ENCODE measurements at regions not wholly inside any gene's neighbourhood (a gene's known extent, or its start where the extent isn't known, plus 50 kb on each side); places are given as distances from the start of the nearest gene placed in this dataset.

DNA sequence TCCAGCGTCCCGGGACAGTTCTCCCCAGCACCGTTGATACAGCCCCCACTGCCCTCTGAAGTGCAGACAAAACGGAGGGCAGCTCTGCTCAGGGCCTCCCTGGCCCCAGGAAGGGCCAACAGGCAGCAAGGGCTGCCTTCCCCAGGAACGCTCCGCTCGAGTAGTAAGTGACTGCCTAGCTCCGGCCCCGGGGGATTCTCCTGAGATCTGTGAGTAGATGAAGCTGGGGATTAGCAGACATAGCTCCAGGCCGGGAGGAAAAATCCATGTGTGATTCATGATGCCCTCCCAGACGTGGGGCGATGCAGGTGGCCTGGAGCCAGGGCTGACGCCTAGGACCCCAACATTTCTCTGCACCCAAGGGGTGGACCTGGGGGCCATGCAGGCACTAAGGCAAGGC, 85.3 kb downstream of the ENGASE start:
- Histone ChIP-seq H3K4me3 (no peak overlapping the region), H3K27ac (no peak overlapping the region), H3F3A (ENCODE audit: insufficient read depth, low read depth) (no peaks in the 10 kb centered on the region), H3K9me3 (ENCODE audit: insufficient read depth, low read depth) (no peaks in the 10 kb centered on the region), H2AFZ (no peak overlapping the region), H3K27me3 (ENCODE audit: insufficient read depth, low read depth) (peaks cover 94% of the 10 kb centered on the region), H3K9me2 (ENCODE audit: insufficient read depth) (no peaks in the 10 kb centered on the region), H3K4me2 (no peak overlapping the region), H3K4me1 (replicated peaks; ENCODE audit: insufficient read depth) (no peaks in the 10 kb centered on the region), H3K79me2 (ENCODE audit: low read depth) (no peaks in the 10 kb centered on the region), H4K20me1 (ENCODE audit: insufficient read depth) (no peaks in the 10 kb centered on the region), H3K36me3 (ENCODE audit: low read depth) (no peaks in the 10 kb centered on the region)
- ChIA-PET CTCF (no interaction called here), POLR2A (ENCODE audit: unreplicated experiment) (no interaction called here)
- TF ChIP-seq, protein P1, sequence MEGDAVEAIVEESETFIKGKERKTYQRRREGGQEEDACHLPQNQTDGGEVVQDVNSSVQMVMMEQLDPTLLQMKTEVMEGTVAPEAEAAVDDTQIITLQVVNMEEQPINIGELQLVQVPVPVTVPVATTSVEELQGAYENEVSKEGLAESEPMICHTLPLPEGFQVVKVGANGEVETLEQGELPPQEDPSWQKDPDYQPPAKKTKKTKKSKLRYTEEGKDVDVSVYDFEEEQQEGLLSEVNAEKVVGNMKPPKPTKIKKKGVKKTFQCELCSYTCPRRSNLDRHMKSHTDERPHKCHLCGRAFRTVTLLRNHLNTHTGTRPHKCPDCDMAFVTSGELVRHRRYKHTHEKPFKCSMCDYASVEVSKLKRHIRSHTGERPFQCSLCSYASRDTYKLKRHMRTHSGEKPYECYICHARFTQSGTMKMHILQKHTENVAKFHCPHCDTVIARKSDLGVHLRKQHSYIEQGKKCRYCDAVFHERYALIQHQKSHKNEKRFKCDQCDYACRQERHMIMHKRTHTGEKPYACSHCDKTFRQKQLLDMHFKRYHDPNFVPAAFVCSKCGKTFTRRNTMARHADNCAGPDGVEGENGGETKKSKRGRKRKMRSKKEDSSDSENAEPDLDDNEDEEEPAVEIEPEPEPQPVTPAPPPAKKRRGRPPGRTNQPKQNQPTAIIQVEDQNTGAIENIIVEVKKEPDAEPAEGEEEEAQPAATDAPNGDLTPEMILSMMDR (conservative IDR thresholded peaks at IDR 0.05): no peak
- TF ChIP-seq EZH2 (IDR thresholded peaks at IDR 0.05; ENCODE audit: low read depth): no peak
- intact Hi-C loops (cut with micrococcal nuclease; ENCODE audit: unreplicated experiment): no loop called here
- BruUV-seq (replicated peaks): no TSS peak
- DNase-seq: no peak

DNA sequence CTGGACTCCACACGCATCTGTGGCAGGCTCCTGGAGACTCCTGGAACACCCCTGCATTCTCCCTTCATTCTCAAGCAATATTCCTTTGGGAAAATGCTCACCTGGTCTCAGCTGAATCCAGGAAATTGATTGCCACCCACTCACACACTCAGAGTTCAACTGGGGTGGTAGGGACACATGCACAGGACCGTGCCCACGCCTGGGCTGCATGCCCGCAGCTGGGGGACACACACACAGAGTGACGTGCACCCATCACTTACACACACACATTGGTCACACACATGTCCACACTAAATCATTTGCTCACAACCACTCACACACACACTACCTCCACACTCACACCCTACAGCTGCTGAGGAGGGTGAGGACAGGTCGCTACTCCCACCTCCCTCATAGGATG, 84.8 kb downstream of the ENGASE start:
- intact Hi-C loops (cut with micrococcal nuclease; ENCODE audit: unreplicated experiment): no loop called here
- H3K9me2 ChIP-seq (ENCODE audit: insufficient read depth): no peaks in the 10 kb centered on the region

DNA sequence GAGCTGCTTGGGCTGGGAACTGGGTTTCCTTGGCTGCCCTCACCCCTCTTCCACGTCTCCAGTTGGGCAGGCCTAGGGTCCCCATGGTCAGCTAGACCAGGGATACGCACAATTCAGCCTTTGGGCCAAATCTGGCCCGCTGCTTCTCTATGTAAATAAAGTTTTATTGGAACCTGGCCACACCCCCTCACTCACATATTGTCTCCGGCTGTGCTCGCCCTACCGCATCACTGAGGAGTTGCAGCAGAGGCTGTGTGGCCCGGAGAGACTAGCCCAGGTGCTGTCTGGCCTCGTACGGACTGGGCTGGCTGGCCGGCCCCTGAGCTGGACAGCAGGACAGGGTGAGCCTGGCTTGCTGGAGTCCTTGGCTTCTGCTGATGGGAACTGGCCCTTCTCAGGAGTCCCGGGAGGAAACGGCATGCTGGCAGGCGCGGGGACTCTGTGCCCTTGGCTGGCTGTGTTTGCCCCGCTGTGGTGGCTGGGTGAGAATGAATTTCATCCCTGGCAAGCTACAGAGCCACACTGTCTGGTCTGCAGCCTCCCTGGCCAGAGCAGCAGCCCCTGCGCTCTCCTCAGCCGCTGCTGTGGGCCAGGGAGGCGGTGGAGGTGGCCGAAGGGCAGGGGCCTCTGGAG, 82.0 kb downstream of the ENGASE start:
- Histone ChIP-seq H3K27me3 (ENCODE audit: insufficient read depth, low read depth) (peaks cover 92% of the 10 kb centered on the region), H2AFZ (no peak overlapping the region), H3K4me1 (replicated peaks; ENCODE audit: insufficient read depth) (no peaks in the 10 kb centered on the region), H3K27ac (no peak overlapping the region), H3K9me3 (ENCODE audit: insufficient read depth, low read depth) (no peaks in the 10 kb centered on the region), H3K79me2 (ENCODE audit: low read depth) (no peaks in the 10 kb centered on the region), H4K20me1 (ENCODE audit: insufficient read depth) (no peaks in the 10 kb centered on the region), H3K4me3 (no peak overlapping the region), H3K36me3 (ENCODE audit: low read depth) (no peaks in the 10 kb centered on the region), H3K9me2 (ENCODE audit: insufficient read depth) (no peaks in the 10 kb centered on the region), H3K4me2 (no peak overlapping the region), H3F3A (ENCODE audit: insufficient read depth, low read depth) (no peaks in the 10 kb centered on the region)
- BruUV-seq (replicated peaks): no TSS peak
- TF ChIP-seq, protein P1 (conservative IDR thresholded peaks at IDR 0.05): no peak
- TF ChIP-seq EZH2 (IDR thresholded peaks at IDR 0.05; ENCODE audit: low read depth): no peak
- ChIA-PET POLR2A (ENCODE audit: unreplicated experiment) (no interaction called here), CTCF (no interaction called here)
- intact Hi-C loops (cut with micrococcal nuclease; ENCODE audit: unreplicated experiment): no loop called here
- DNase-seq: no peak

More for the DNA sequence above, 84.8 kb downstream of the ENGASE start:
- Histone ChIP-seq H2AFZ (no peak overlapping the region), H3K36me3 (ENCODE audit: low read depth) (no peaks in the 10 kb centered on the region), H4K20me1 (ENCODE audit: insufficient read depth) (no peaks in the 10 kb centered on the region), H3K27ac (no peak overlapping the region), H3K4me2 (no peak overlapping the region), H3K27me3 (ENCODE audit: insufficient read depth, low read depth) (peaks cover 92% of the 10 kb centered on the region), H3F3A (ENCODE audit: insufficient read depth, low read depth) (no peaks in the 10 kb centered on the region), H3K9me3 (ENCODE audit: insufficient read depth, low read depth) (no peaks in the 10 kb centered on the region), H3K4me1 (replicated peaks; ENCODE audit: insufficient read depth) (no peaks in the 10 kb centered on the region), H3K4me3 (no peak overlapping the region), H3K79me2 (ENCODE audit: low read depth) (no peaks in the 10 kb centered on the region)
- no peak for TF ChIP-seq EZH2 (IDR thresholded peaks at IDR 0.05; ENCODE audit: low read depth)
- TF ChIP-seq, protein P1 (conservative IDR thresholded peaks at IDR 0.05): no peak
- ChIA-PET POLR2A (ENCODE audit: unreplicated experiment) (no interaction called here), CTCF (no interaction called here)
- DNase-seq: no peak
- no TSS peak for BruUV-seq (replicated peaks)
